Progenitor cell of endocrine pancreas (in vitro differentiated cells): ENCODE measurements at regions not wholly inside any gene's neighbourhood (a gene's known extent, or its start where the extent isn't known, plus 50 kb on each side); places are given as distances from the start of the nearest gene placed in this dataset.

Source experiments
- DNase-seq: peaks from one replicate; pipeline ENCODE4 v3.0.0; 2021; ENCODE audit warnings: low spot score; ENCODE audit not compliant: unreplicated experiment
- H3K27ac Mint-ChIP-seq: 2 replicates; pipeline ENCODE4 v1.8.0; 2021; ENCODE audit warnings: mild to moderate bottlenecking, moderate library complexity, mixed read lengths
- H3K27me3 Mint-ChIP-seq: 2 replicates; pipeline ENCODE4 v1.8.0; 2021; ENCODE audit warnings: mixed read lengths
- H3K36me3 Mint-ChIP-seq: 2 replicates; pipeline ENCODE4 v1.8.0; 2022; ENCODE audit warnings: mixed read lengths; ENCODE audit not compliant: insufficient read depth
- H3K4me1 Mint-ChIP-seq: 2 replicates; pipeline ENCODE4 v1.8.0; 2021; ENCODE audit warnings: low read depth, mixed read lengths
- H3K4me3 Mint-ChIP-seq: 2 replicates; pipeline ENCODE4 v1.8.0; 2021; ENCODE audit warnings: low read depth, mild to moderate bottlenecking, moderate library complexity, mixed read lengths
- H3K9me3 Mint-ChIP-seq: 2 replicates; pipeline ENCODE4 v1.8.0; 2021; ENCODE audit warnings: low read depth, mixed read lengths
- TF ChIP-seq, protein P1 (sequence below): fragments of 200-600 bp; sonication (generic); IDR thresholded peaks from one replicate; pipeline ENCODE4 v1.5.0; 2021; ENCODE audit warnings: antibody characterized with exemption, mild to moderate bottlenecking; ENCODE audit not compliant: unreplicated experiment

DNA sequence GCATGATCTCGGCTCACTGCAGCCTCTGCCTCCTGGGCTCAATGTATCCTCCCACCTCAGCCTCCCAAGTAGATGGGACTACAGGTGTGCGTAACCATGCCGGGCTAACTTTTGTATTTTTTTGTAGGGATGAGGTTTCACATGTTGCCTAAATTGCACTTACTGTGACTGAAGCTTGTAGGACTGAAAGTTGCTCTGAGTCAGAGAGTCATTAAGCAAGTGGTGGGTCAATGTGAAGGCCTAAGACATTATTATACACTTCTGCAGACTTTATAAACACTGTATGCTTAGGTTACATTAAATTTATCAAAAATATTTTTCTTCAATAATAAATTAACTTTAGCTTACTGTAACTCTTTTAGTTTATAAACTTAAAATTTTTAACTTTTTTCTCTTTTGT lies 170.2 kb downstream of the FAT4 start:
- DNase-seq: no peak
- H3K36me3 Mint-ChIP-seq: no peaks in the 10 kb centered on the region
- H3K27me3 Mint-ChIP-seq: no peaks in the 10 kb centered on the region
- H3K4me3 Mint-ChIP-seq: no peak overlapping the region
- H3K4me1 Mint-ChIP-seq: no peaks in the 10 kb centered on the region
- TF ChIP-seq, protein P1, sequence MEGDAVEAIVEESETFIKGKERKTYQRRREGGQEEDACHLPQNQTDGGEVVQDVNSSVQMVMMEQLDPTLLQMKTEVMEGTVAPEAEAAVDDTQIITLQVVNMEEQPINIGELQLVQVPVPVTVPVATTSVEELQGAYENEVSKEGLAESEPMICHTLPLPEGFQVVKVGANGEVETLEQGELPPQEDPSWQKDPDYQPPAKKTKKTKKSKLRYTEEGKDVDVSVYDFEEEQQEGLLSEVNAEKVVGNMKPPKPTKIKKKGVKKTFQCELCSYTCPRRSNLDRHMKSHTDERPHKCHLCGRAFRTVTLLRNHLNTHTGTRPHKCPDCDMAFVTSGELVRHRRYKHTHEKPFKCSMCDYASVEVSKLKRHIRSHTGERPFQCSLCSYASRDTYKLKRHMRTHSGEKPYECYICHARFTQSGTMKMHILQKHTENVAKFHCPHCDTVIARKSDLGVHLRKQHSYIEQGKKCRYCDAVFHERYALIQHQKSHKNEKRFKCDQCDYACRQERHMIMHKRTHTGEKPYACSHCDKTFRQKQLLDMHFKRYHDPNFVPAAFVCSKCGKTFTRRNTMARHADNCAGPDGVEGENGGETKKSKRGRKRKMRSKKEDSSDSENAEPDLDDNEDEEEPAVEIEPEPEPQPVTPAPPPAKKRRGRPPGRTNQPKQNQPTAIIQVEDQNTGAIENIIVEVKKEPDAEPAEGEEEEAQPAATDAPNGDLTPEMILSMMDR: no peak
- H3K27ac Mint-ChIP-seq: no peak overlapping the region
- H3K9me3 Mint-ChIP-seq: no peaks in the 10 kb centered on the region

DNA sequence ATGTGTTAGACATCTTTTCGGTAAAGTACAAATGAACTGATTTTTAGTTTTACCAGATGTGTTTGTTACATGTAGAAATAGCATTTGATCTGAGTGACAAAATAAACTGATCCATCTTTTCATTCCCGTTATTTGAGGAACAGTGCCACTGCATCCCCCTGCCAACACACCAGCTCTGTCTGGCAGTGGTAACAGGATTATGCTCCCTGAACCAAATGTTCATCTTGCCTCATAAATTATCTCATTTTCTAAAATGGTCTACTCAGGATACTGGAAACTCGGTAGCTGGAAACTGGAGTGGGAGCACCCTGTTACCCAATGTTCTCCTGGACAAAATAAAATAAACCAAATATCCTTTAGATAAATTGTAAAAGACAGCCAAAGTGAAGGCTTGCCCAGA lies 171.6 kb downstream of the FAT4 start:
- Mint-ChIP-seq H3K27ac (no peak overlapping the region), H3K9me3 (no peaks in the 10 kb centered on the region), H3K27me3 (no peaks in the 10 kb centered on the region), H3K4me3 (no peak overlapping the region), H3K36me3 (no peaks in the 10 kb centered on the region), H3K4me1 (no peaks in the 10 kb centered on the region)
- TF ChIP-seq, protein P1: no peak
- no peak for DNase-seq

DNA sequence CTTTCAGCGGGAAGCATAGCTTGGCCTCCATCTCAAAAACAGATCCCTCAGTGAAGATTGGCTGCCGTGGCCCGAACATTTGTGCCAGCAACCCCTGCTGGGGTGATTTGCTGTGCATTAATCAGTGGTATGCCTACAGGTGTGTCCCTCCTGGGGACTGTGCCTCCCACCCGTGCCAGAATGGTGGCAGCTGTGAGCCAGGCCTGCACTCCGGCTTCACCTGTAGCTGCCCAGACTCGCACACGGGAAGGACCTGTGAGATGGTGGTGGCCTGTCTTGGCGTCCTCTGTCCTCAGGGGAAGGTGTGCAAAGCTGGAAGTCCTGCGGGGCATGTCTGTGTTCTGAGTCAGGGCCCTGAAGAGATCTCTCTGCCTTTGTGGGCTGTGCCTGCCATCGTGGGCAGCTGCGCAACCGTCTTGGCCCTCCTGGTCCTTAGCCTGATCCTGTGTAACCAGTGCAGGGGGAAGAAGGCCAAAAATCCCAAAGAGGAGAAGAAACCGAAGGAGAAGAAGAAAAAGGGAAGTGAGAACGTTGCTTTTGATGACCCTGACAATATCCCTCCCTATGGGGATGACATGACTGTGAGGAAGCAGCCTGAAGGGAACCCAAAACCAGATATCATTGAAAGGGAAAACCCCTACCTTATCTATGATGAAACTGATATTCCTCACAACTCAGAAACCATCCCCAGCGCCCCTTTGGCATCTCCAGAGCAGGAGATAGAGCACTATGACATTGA lies 175.4 kb downstream of the FAT4 start:
- H3K27me3 Mint-ChIP-seq: no peaks in the 10 kb centered on the region
- H3K9me3 Mint-ChIP-seq: no peaks in the 10 kb centered on the region
- H3K27ac Mint-ChIP-seq: no peak overlapping the region
- H3K4me3 Mint-ChIP-seq: no peak overlapping the region
- no peak for DNase-seq
- H3K36me3 Mint-ChIP-seq: no peaks in the 10 kb centered on the region
- TF ChIP-seq, protein P1: no peak
- no peaks in the 10 kb centered on the region for H3K4me1 Mint-ChIP-seq

DNA sequence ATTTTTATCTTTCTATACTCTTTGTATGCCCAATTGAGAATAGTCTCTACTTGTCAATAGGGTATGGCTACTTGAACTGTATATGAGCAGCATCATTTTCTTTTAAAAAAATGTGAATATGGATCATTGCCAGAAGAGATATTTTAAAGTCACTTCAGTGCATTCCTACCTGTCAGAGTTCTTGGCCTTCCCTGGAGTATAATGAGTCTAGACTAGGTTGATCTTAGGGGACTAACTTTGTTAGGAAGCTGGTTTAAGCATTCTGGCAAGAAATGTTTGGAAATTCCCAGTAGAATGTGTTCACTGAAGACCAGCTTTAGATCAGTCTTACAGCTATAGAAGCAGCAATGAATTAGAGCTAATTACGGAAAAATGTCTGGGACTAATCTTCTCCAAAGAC lies 178.2 kb downstream of the FAT4 start:
- Mint-ChIP-seq H3K36me3 (no peaks in the 10 kb centered on the region), H3K9me3 (no peaks in the 10 kb centered on the region), H3K27me3 (no peaks in the 10 kb centered on the region), H3K4me1 (no peaks in the 10 kb centered on the region), H3K4me3 (no peak overlapping the region), H3K27ac (no peak overlapping the region)
- no peak for DNase-seq
- TF ChIP-seq, protein P1: no peak

DNA sequence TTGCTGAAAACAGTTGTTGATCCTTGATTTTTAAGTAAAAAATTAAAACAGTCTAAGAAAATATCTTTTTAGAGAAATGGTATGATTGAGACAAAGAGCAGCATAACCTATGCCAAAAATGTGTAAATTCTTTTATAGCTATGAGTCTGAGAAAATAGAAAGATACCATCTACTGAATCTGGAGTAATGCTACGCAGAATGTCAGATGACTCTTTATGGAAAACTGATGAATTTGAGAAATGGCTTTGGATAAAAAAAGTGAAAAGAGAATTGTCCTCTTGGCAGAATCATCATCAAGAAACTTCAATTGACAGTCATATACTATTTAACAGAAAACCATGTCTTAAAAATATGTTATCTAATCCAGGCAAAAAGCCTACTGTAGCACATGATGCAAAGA lies 183.1 kb downstream of the FAT4 start:
- TF ChIP-seq, protein P1: no peak
- DNase-seq: no peak
- H3K36me3 Mint-ChIP-seq: no peaks in the 10 kb centered on the region
- H3K4me1 Mint-ChIP-seq: no peaks in the 10 kb centered on the region
- no peaks in the 10 kb centered on the region for H3K9me3 Mint-ChIP-seq
- no peaks in the 10 kb centered on the region for H3K27me3 Mint-ChIP-seq
- no peak overlapping the region for H3K27ac Mint-ChIP-seq
- H3K4me3 Mint-ChIP-seq: no peak overlapping the region
